ACC112 (cell line): ENCODE measurements at regions not wholly inside any gene's neighbourhood (a gene's known extent, or its start where the extent isn't known, plus 50 kb on each side); places are given as distances from the start of the nearest gene placed in this dataset.

Experiments
- H2AFZ ChIP-seq: fragments of 200-600 bp; sonication (generic); one replicate; pipeline ENCODE4 v1.6.0; 2017; ENCODE audit warnings: antibody characterized with exemption, low read length; ENCODE audit not compliant: unreplicated experiment
- H3K27ac ChIP-seq: fragments of 200-600 bp; sonication (generic); 2 replicates; pipeline ENCODE4 v1.5.1; 2014; ENCODE audit warnings: low read depth, mild to moderate bottlenecking, antibody characterized with exemption, low read length, moderate library complexity
- H3K27me3 ChIP-seq: fragments of 200-600 bp; sonication (generic); 2 replicates; pipeline ENCODE4 v1.6.1; 2014; ENCODE audit warnings: mild to moderate bottlenecking, antibody characterized with exemption, low read length, moderate library complexity, mixed read lengths; ENCODE audit not compliant: insufficient read depth
- H3K36me3 ChIP-seq: fragments of 200-600 bp; sonication (generic); 2 replicates; pipeline ENCODE4 v1.6.1; 2016; ENCODE audit warnings: mild to moderate bottlenecking, antibody characterized with exemption, low read length, moderate library complexity, mixed read lengths; ENCODE audit not compliant: insufficient read depth
- H3K4me1 ChIP-seq: fragments of 200-600 bp; sonication (generic); one replicate; pipeline ENCODE4 v1.6.1; 2016; ENCODE audit warnings: low read length, mixed read lengths; ENCODE audit not compliant: insufficient read depth, unreplicated experiment, control insufficient read depth
- H3K4me3 ChIP-seq: fragments of 200-600 bp; sonication (generic); 2 replicates; pipeline ENCODE4 v1.5.1; 2014; ENCODE audit warnings: mild to moderate bottlenecking, low read depth, low read length
- H3K79me2 ChIP-seq: fragments of 200-600 bp; sonication (generic); one replicate; pipeline ENCODE4 v1.6.0; 2016; ENCODE audit warnings: low read length; ENCODE audit not compliant: control insufficient read depth, unreplicated experiment, insufficient read depth

GRCh38 chr5:158033076-158033475 lies 174.1 kb upstream of the CLINT1 start:
- Histone ChIP-seq H3K4me3 (no peak overlapping the region), H3K4me1 (no peaks in the 10 kb centered on the region), H3K36me3 (no peaks in the 10 kb centered on the region), H3K27ac (no peak overlapping the region), H3K79me2 (no peaks in the 10 kb centered on the region), H3K27me3 (peaks cover 14% of the 10 kb centered on the region; the same call in 1 of the 2 replicates), H2AFZ (no peak overlapping the region)

DNA sequence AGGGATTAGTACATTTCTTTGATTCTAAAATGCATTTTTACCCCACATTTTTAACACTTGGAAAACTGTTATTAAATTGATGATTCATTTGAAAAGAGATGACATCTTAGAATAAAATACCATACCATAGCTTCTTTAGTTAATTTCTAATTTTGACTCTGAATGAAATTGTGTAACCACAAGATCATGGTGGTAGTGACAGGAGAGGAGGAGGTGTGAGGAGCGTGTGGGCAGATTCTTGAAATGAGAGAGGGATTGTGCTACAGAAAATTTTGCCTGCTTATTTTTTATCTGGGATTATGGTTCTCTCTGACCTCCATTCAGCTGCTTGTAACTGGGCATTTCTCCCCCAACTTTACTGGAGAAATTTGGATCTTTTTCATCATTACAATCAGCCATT lies 173.3 kb upstream of the CLINT1 start:
- Histone ChIP-seq H3K27me3 (peaks cover 18% of the 10 kb centered on the region; the same call in 1 of the 2 replicates), H3K36me3 (no peaks in the 10 kb centered on the region), H3K27ac (no peak overlapping the region), H3K4me3 (no peak overlapping the region), H3K4me1 (no peaks in the 10 kb centered on the region), H2AFZ (no peak overlapping the region), H3K79me2 (no peaks in the 10 kb centered on the region)

DNA sequence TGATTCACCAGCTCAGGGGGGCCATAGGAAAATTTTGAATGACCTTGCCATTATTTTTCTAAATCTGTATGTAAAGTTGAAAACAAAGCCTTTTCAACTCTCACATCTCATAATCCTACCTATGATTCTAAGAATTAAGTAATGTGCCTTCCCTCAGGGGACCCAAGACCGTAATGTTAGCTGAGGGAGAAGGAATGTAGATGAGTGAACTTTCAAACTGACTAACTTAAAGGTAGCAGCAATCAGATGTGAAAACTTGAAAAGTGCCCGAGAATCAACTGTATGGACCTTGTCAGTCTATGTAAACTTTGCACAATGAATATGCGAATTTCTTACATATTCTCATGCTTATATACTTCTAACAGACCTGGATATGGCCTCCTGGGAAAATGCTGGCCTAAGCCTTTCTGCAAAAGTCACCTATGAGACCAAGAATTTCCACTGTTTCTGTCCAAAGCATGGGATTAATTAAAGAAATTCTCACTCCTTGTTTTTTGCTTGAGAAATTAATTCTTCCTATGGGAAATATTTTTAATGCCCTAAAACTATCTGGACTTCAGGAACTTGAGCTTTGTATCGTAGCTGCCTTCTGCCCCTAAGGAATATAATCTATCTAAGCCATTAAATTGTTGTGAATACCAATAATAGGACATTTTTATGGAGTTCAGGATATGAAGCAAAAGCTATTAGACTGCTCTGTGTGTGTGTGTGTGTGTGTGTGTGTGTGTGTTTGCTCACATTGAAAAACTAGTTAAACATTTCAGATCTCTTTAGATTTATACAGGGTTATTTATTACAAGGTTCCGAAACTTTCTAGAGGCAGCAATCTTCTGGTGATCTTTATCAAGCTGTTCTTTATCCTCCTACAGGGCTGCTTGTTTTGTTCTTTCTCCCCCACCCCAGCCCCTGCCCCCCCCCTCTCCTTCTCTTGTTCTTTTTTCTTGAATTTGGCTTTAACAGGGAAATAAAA lies 169.1 kb upstream of the CLINT1 start:
- Histone ChIP-seq H3K79me2 (no peaks in the 10 kb centered on the region), H2AFZ (no peak overlapping the region), H3K27me3 (peaks cover 18% of the 10 kb centered on the region; the same call in 1 of the 2 replicates), H3K36me3 (no peaks in the 10 kb centered on the region), H3K27ac (no peak overlapping the region), H3K4me1 (no peaks in the 10 kb centered on the region), H3K4me3 (no peak overlapping the region)

DNA sequence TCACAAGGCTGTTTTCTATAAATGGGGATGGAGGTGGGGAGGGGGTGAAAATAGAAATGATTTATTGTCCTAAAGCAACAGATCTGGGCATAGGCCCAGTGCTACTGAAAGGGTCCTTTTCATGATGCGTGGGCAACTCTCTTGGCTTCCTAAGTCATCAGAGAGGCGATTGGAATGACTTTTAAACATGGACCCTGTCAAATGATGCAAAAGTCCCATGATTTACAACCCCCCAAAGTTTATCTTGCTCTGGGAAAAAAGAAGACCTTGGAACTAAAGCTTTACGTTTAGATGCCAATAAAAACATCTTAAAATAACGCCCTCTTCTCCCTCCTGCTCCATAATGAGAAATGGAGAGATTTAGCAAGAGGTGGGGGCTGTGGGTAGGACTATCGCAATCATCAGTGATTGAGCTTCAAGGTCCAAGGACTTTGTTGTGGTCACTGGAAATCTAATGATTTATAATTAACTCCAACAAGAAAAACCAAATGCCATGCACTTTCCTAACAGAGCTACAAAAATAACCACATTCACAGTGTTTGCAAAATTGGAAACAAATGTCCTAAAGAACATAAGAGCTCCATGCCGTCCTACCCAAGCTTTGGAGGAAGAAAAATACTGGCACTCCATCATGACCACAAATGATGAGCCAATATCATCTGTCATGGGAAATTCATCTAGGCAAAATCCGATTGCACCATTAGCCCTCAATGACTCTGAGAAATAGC lies 167.5 kb upstream of the CLINT1 start:
- no peak overlapping the region for H2AFZ ChIP-seq
- no peak overlapping the region for H3K4me3 ChIP-seq
- no peaks in the 10 kb centered on the region for H3K36me3 ChIP-seq
- no peaks in the 10 kb centered on the region for H3K79me2 ChIP-seq
- H3K27ac ChIP-seq: 0 out of 2 replicates have a peak overlapping the region, but pooled peaks have one; percentile 22
- H3K4me1 ChIP-seq: no peaks in the 10 kb centered on the region
- H3K27me3 ChIP-seq: 0 out of 2 replicates have a peak, but pooled peaks cover 11% of the 10 kb centered on the region

- no peaks in the 10 kb centered on the region for H3K79me2 ChIP-seq
- no peak overlapping the region for H3K27ac ChIP-seq
- no peak overlapping the region for H3K4me3 ChIP-seq
- no peak overlapping the region for H2AFZ ChIP-seq
- H3K36me3 ChIP-seq: no peaks in the 10 kb centered on the region
- H3K4me1 ChIP-seq: no peaks in the 10 kb centered on the region
- 0 out of 2 replicates have a peak, but pooled peaks cover 7% of the 10 kb centered on the region for H3K27me3 ChIP-seq
Observed at GRCh38 chr5:158023266-158023665, 164.3 kb upstream of the CLINT1 start.

DNA sequence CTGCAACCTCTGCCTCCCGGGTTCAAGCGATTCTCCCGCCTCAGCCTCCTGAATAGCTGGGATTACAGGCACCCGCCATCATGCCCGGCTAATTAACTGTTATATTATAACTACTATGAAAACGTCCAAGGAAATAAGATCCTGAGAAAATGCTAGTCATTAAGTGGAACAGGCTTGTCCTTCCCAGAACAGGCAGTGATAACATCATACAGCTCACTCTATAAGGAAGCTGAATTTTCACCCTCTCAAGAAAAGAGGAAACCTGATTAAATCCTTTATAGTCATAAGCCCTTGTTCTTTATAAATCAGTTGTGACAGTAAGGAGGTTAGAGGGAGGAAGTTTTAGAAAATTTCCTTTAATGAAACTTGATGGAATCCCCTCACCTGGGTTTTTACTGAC lies 163.9 kb upstream of the CLINT1 start:
- H3K27me3 ChIP-seq: 0 out of 2 replicates have a peak, but pooled peaks cover 2% of the 10 kb centered on the region
- no peaks in the 10 kb centered on the region for H3K36me3 ChIP-seq
- H2AFZ ChIP-seq: no peak overlapping the region
- no peak overlapping the region for H3K4me3 ChIP-seq
- no peak overlapping the region for H3K27ac ChIP-seq
- no peaks in the 10 kb centered on the region for H3K4me1 ChIP-seq
- H3K79me2 ChIP-seq: no peaks in the 10 kb centered on the region

DNA sequence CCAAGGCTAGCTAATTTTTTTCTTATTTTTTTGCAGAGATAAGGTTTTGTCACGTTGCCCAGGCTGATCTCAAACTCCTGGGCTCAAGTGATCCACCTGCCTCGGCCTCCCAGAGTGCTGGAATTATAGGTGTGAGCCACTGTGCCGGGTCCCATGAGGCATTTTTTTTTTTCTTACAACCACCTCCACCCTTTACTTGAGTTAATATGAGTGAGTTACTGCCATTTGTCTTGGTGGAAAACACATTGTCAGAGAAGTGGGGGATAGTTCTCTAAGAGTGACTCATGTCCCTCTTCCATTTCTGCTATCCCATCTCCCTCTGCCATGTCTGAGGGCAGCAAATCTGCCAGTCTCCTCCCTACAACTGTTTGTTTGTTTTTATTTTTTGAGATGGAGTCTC lies 163.4 kb upstream of the CLINT1 start:
- Histone ChIP-seq H3K36me3 (no peaks in the 10 kb centered on the region), H2AFZ (no peak overlapping the region), H3K27me3 (no peaks in the 10 kb centered on the region), H3K27ac (no peak overlapping the region), H3K4me1 (no peaks in the 10 kb centered on the region), H3K79me2 (no peaks in the 10 kb centered on the region), H3K4me3 (no peak overlapping the region)

- Histone ChIP-seq H3K79me2 (no peaks in the 10 kb centered on the region), H3K27me3 (no peaks in the 10 kb centered on the region), H3K4me3 (no peak overlapping the region), H3K4me1 (no peaks in the 10 kb centered on the region), H2AFZ (no peak overlapping the region), H3K27ac (no peak overlapping the region), H3K36me3 (no peaks in the 10 kb centered on the region)
Observed at GRCh38 chr5:158020555-158021418, 161.8 kb upstream of the CLINT1 start.

GRCh38 chr5:158017469-158017868 lies 158.5 kb upstream of the CLINT1 start:
- H3K27me3 ChIP-seq: peaks cover 9% of the 10 kb centered on the region
- H3K4me1 ChIP-seq: no peaks in the 10 kb centered on the region
- H3K4me3 ChIP-seq: no peak overlapping the region
- no peaks in the 10 kb centered on the region for H3K36me3 ChIP-seq
- H3K79me2 ChIP-seq: no peaks in the 10 kb centered on the region
- no peak overlapping the region for H3K27ac ChIP-seq
- no peak overlapping the region for H2AFZ ChIP-seq

- no peak overlapping the region for H2AFZ ChIP-seq
- H3K4me1 ChIP-seq: no peaks in the 10 kb centered on the region
- no peak overlapping the region for H3K27ac ChIP-seq
- no peak overlapping the region for H3K4me3 ChIP-seq
- H3K79me2 ChIP-seq: no peaks in the 10 kb centered on the region
- no peaks in the 10 kb centered on the region for H3K36me3 ChIP-seq
- H3K27me3 ChIP-seq: peaks cover 20% of the 10 kb centered on the region
Observed at GRCh38 chr5:158014372-158014771, 155.4 kb upstream of the CLINT1 start.
